ENCODE measurements at regions not wholly inside any gene's neighbourhood (a gene's known extent, or its start where the extent isn't known, plus 50 kb on each side); places are given as distances from the start of the nearest gene placed in this dataset.

DNA sequence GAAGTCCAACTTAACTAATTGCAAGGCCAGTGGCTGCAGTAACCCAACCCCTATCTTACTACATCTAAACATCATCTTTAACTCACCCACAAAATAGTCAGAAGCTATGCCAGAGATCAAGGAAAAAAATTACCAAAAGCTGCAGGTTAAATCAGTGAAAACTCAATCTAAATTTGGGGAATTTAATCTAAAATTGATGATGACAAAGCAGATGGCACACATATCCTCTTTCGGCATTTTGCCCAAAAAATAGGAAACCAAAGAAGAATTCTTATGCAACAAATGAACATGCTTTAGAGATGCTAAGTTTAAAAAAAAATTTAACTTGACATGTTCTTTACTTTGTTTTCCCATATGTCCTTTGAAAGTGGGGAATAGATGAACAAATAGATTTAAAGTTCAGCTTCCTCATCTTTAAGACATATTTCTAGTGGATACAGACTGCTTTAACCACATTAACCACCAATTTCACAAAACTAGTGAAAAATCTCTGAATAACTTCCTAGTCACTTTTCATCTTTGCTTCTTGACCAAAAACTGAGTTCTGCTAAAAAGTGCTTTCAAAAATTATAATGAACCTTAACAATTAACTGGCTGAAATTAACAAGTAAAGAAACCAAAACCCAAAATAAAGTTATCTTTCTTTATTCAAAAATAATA lies 74.3 kb upstream of the CCDC150 start:
- TF ChIP-seq, protein P1, sequence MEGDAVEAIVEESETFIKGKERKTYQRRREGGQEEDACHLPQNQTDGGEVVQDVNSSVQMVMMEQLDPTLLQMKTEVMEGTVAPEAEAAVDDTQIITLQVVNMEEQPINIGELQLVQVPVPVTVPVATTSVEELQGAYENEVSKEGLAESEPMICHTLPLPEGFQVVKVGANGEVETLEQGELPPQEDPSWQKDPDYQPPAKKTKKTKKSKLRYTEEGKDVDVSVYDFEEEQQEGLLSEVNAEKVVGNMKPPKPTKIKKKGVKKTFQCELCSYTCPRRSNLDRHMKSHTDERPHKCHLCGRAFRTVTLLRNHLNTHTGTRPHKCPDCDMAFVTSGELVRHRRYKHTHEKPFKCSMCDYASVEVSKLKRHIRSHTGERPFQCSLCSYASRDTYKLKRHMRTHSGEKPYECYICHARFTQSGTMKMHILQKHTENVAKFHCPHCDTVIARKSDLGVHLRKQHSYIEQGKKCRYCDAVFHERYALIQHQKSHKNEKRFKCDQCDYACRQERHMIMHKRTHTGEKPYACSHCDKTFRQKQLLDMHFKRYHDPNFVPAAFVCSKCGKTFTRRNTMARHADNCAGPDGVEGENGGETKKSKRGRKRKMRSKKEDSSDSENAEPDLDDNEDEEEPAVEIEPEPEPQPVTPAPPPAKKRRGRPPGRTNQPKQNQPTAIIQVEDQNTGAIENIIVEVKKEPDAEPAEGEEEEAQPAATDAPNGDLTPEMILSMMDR (IDR thresholded peaks at IDR 0.05; ENCODE audit: extremely low read depth in 1 of 2, insufficient read depth in 1 of 2, low read depth in 1 of 2, low read length in 2 of 2), result no peak
- TF ChIP-seq FOS (IDR thresholded peaks at IDR 0.05; ENCODE audit: borderline replicate concordance, insufficient read depth, low read length), result no peak

Measured in endothelial cell of umbilical vein (primary cell).